K562 (cell line): ENCODE measurements at regions not wholly inside any gene's neighbourhood (a gene's known extent, or its start where the extent isn't known, plus 50 kb on each side); places are given as distances from the start of the nearest gene placed in this dataset.

Experiments used
- ATAC-seq: fragments of 200-7000 bp; cut with Tn5 transposase; 3 replicates; pipeline ENCODE4 v1.9.1; 2020; ENCODE audit warnings: moderate library complexity
- BruUV-seq: library from RNA; stranded (reverse); fragments of 400-500 nt; replicated peaks from 2 replicates; lab custom pipeline; 2021; lab: Mats Ljungman, UMichigan
- CTCF ChIA-PET: fragments of 300-600 bp; formaldehyde crosslinking; extraction: SDS; loops from one replicate; lab custom pipeline; 2021; ENCODE audit warnings: low intra/inter-chr PET ratio; lab: Yijun Ruan, JAX
- POLR2A ChIA-PET: fragments of 300-600, 350-650 bp; sonication (Branson Sonifier 250); formaldehyde crosslinking; extraction: SDS; loops from one replicate; lab custom pipeline; 2021; ENCODE audit warnings: antibody characterized with exemption, inconsistent platforms; lab: Yijun Ruan, JAX
- DNase-seq, 4 experiments: peaks; one replicate each; pipeline versions ENCODE4 v3.0.0 to v3.0.0-alpha.2; 2011 to 2018; ENCODE audit warnings: low spot score in 3 of 4, mixed read lengths in 3 of 4; ENCODE audit errors: extremely low read depth in 1 of 4
- FAIRE-seq: peaks from 2 replicates; lab custom pipeline; 2011; peaks lifted over from hg19 to GRCh38; lab: Jason Lieb, UNC
- H2AFZ ChIP-seq: 2 replicates; pipeline ENCODE4 v1.6.0; 2011; ENCODE audit warnings: low read depth, low read length, control low read depth, inconsistent platforms
- H3K27ac ChIP-seq: fragments of 200-600 bp; 3 replicates; pipeline ENCODE4 v1.8.0; 2011; ENCODE audit warnings: low read depth, mild to moderate bottlenecking, control low read depth, inconsistent platforms, low read length, moderate library complexity, mixed read lengths; ENCODE audit errors: extremely low read depth
- H3K27me3 ChIP-seq, 2 experiments: fragments of 300-600 bp in 1 of 2; 2 replicates in 1 of 2; 3 replicates in 1 of 2; pipeline versions ENCODE4 v1.6.0 to v1.8.0; 2011; ENCODE audit warnings: inconsistent platforms in 2 of 2, low read length in 2 of 2, mild to moderate bottlenecking in 1 of 2, mixed read lengths in 1 of 2, moderate library complexity in 1 of 2; ENCODE audit not compliant: control insufficient read depth in 2 of 2, insufficient read depth in 2 of 2
- H3K36me3 ChIP-seq: fragments of 300-600 bp; 3 replicates; pipeline ENCODE4 v1.8.0; 2011; ENCODE audit warnings: mild to moderate bottlenecking, low read length, inconsistent platforms; ENCODE audit not compliant: control insufficient read depth, insufficient read depth
- H3K4me1 ChIP-seq, 2 experiments: fragments of 200-600 bp in 1 of 2; replicated peaks in 1 of 2; 2 replicates in 1 of 2; 3 replicates in 1 of 2; pipeline versions ENCODE4 v1.5.1 to v1.8.0; 2011; ENCODE audit warnings: inconsistent platforms in 2 of 2, low read length in 2 of 2, mild to moderate bottlenecking in 1 of 2, mixed read lengths in 1 of 2, moderate library complexity in 1 of 2; ENCODE audit not compliant: control insufficient read depth in 2 of 2, insufficient read depth in 2 of 2
- H3K4me2 ChIP-seq: 2 replicates; pipeline ENCODE4 v1.6.1; 2011; ENCODE audit warnings: low read length, control low read depth, inconsistent platforms, mixed read lengths; ENCODE audit not compliant: insufficient read depth
- H3K4me3 ChIP-seq: fragments of 200-600 bp; sonication (generic), shearing (Covaris generic); 2 replicates; pipeline ENCODE4 v1.5.1; 2016; ENCODE audit warnings: control low read depth, inconsistent platforms
- H3K79me2 ChIP-seq: fragments of 200-600 bp; 3 replicates; pipeline ENCODE4 v1.8.0; 2011; ENCODE audit warnings: low read length, inconsistent platforms; ENCODE audit not compliant: control insufficient read depth, insufficient read depth
- H3K9ac ChIP-seq, 2 experiments: 2 replicates each; pipeline versions ENCODE4 v1.6.0 to v1.6.1; 2011; ENCODE audit warnings: low read depth in 2 of 2, low read length in 2 of 2, control low read depth in 1 of 2, inconsistent platforms in 1 of 2, mild to moderate bottlenecking in 1 of 2, mixed read lengths in 1 of 2; ENCODE audit not compliant: insufficient read depth in 1 of 2
- H3K9me1 ChIP-seq: one replicate; pipeline ENCODE4 v1.6.0; 2011; ENCODE audit warnings: inconsistent platforms, mild to moderate bottlenecking, low read length, moderate library complexity; ENCODE audit not compliant: control insufficient read depth, insufficient read depth
- H3K9me3 ChIP-seq: replicated peaks from 2 replicates; pipeline ENCODE4 v1.5.1; 2011; ENCODE audit warnings: low read depth, low read length, inconsistent platforms; ENCODE audit not compliant: control insufficient read depth, insufficient read depth
- H4K20me1 ChIP-seq: replicated peaks from 2 replicates; pipeline ENCODE4 v1.6.1; 2011; ENCODE audit warnings: low read length, inconsistent platforms, mixed read lengths; ENCODE audit not compliant: control insufficient read depth, insufficient read depth
- C11orf30 ChIP-seq: fragments of 450-650 bp; IDR thresholded peaks from 2 replicates; pipeline ENCODE4 v1.6.1; 2016; ENCODE audit warnings: low read depth, mild to moderate bottlenecking
- CBX5 ChIP-seq: IDR thresholded peaks from 2 replicates; pipeline ENCODE4 v1.6.1; 2014; ENCODE audit warnings: low read depth, borderline replicate concordance
- PHF21A ChIP-seq: fragments of 450-650 bp; IDR thresholded peaks from 2 replicates; pipeline ENCODE4 v1.6.1; 2017; ENCODE audit warnings: low read depth, borderline replicate concordance
- PHTF2 ChIP-seq: fragments of 250-450 bp; sonication (Bioruptor Pico); IDR thresholded peaks from 2 replicates; pipeline ENCODE4 v1.5.0; 2021; ENCODE audit warnings: mild to moderate bottlenecking
- RFX1 ChIP-seq: fragments of 450-650 bp; IDR thresholded peaks from 2 replicates; pipeline ENCODE4 v1.6.1; 2016; ENCODE audit warnings: mild to moderate bottlenecking, moderate library complexity
- TFAP4 ChIP-seq: sonication (generic); formaldehyde crosslinking; IDR thresholded peaks from 2 replicates; pipeline ENCODE4 v1.8.0; 2022; ENCODE audit warnings: missing genetic modification reagents, mild to moderate bottlenecking, moderate library complexity, borderline replicate concordance
- YY1 ChIP-seq, 3 experiments: IDR thresholded peaks; 2 replicates each; pipeline ENCODE4 v1.6.1; 2011; ENCODE audit warnings: low read length in 2 of 3, mild to moderate bottlenecking in 2 of 3, moderate library complexity in 2 of 3, borderline replicate concordance in 1 of 3, control low read depth in 1 of 3, low read depth in 1 of 3; ENCODE audit not compliant: insufficient read depth in 3 of 3, insufficient replicate concordance in 2 of 3, control insufficient read depth in 1 of 3, insufficient read length in 1 of 3; ENCODE audit errors: extremely low read depth in 1 of 3
- ZBED1 ChIP-seq: IDR thresholded peaks from 2 replicates; pipeline ENCODE4 v1.6.1; 2014
- ZFP1 ChIP-seq: fragments of 450-650 bp; formaldehyde crosslinking; IDR thresholded peaks from 2 replicates; pipeline ENCODE4 v1.4.0; 2020; ENCODE audit warnings: mild to moderate bottlenecking, mixed read lengths
- ZNF583 ChIP-seq: fragments of 250-450 bp; sonication (Bioruptor Pico); IDR thresholded peaks from 2 replicates; pipeline ENCODE4 v1.4.0; 2020
- ZNF699 ChIP-seq: fragments of 250-450 bp; sonication (Bioruptor Pico); IDR thresholded peaks from 2 replicates; pipeline ENCODE4 v1.8.0; 2021; ENCODE audit warnings: mild to moderate bottlenecking, moderate library complexity; ENCODE audit not compliant: insufficient replicate concordance
- WGBS: fragments of 100-300 bp; shearing (Covaris generic); methylation state at CpG from one replicate; pipeline ENCODE4 v1.1.6; 2016; ENCODE audit warnings: low coverage, mixed read lengths; ENCODE audit not compliant: insufficient coverage; ENCODE audit errors: missing lambda C conversion rate; 5-methylcytosine and 5-hydroxymethylcytosine counted together
- in situ Hi-C: fragments of 300-500 bp; cut with MboI; formaldehyde crosslinking; loops from 4 replicates; pipeline ENCODE4 v1.15.0; 2018; ENCODE audit warnings: inconsistent platforms, mixed read lengths
- intact Hi-C: fragments of 100-400 bp; cut with micrococcal nuclease; formaldehyde crosslinking; loops from 2 replicates; pipeline ENCODE4 v1.14.2; 2022

- peak; percentile 30 for TF ChIP-seq RFX1
- TF ChIP-seq TFAP4 (CRISPR knock-in tag) = no peak
- TF ChIP-seq CBX5 = no peak
- no peaks in the 10 kb centered on the region for H3K9me3 ChIP-seq
- POLR2A ChIA-PET = interaction anchor here (1.6 kb wide), 1 partner anchor 10 kb away, joined by 3 read pairs; no protein-coding TSS in a partner anchor
- in situ Hi-C loops = no loop called here
- H3K4me2 ChIP-seq = no peak overlapping the region
- ATAC-seq (no peak), FAIRE-seq (no peak), DNase-seq (no peak)
- no peak overlapping the region for H2AFZ ChIP-seq
- WGBS = 8% methylated on average over 7 of the region's 7 CpGs
- H3K9me1 ChIP-seq = no peaks in the 10 kb centered on the region
- no peaks in the 10 kb centered on the region for H3K79me2 ChIP-seq
- H3K36me3 ChIP-seq = no peaks in the 10 kb centered on the region
- H3K27ac ChIP-seq = no peak overlapping the region
- CTCF ChIA-PET = no interaction called here
- no peak overlapping the region for H3K4me3 ChIP-seq
- no TSS peak for BruUV-seq
- intact Hi-C loops = no loop called here
- H3K4me1 ChIP-seq = peaks cover 0 to 3% of the 10 kb centered on the region in 2 experiments; a peak in 2 of 5 replicates
- no peaks in the 10 kb centered on the region for H4K20me1 ChIP-seq
- no peak overlapping the region for H3K9ac ChIP-seq
- no peaks in the 10 kb centered on the region for H3K27me3 ChIP-seq
Measured at GRCh38 chr3:178072391-178073305, 463.6 kb upstream of the KCNMB2 start.

- Histone ChIP-seq H2AFZ (no peak overlapping the region), H3K36me3 (no peaks in the 10 kb centered on the region), H4K20me1 (no peaks in the 10 kb centered on the region), H3K4me1 (peaks cover 0 to 3% of the 10 kb centered on the region in 2 experiments; a peak in 2 of 5 replicates), H3K9me3 (no peaks in the 10 kb centered on the region), H3K9ac (no peak overlapping the region), H3K27me3 (no peaks in the 10 kb centered on the region), H3K79me2 (no peaks in the 10 kb centered on the region), H3K4me3 (no peak overlapping the region), H3K27ac (no peak overlapping the region), H3K4me2 (no peak overlapping the region)
- in situ Hi-C loops (no loop called here), intact Hi-C loops (no loop called here)
- POLR2A ChIA-PET = no interaction called here
- no TSS peak for BruUV-seq
- 10% methylated on average over 3 of the region's 3 CpGs for WGBS
- CTCF ChIA-PET = no interaction called here
- TF ChIP-seq PHF21A (no peak), ZFP1 (no peak), C11orf30 (no peak), ZNF699 (no peak), YY1 (IDR thresholded peaks at IDR 0.05; ENCODE audit: borderline replicate concordance in 1 of 3, control insufficient read depth in 1 of 3, extremely low read depth in 1 of 3, insufficient read depth in 3 of 3, insufficient read length in 1 of 3, insufficient replicate concordance in 2 of 3, low read depth in 1 of 3, low read length in 2 of 3) (no peak), ZNF583 (CRISPR knock-in tag) (no peak), ZBED1 (no peak), PHTF2 (CRISPR knock-in tag) (no peak)
- TF ChIP-seq, all 486 proteins: peak for 0
- ATAC-seq (no peak), FAIRE-seq (no peak), DNase-seq (no peak)
- H3K9me1 ChIP-seq = no peaks in the 10 kb centered on the region
Measured at GRCh38 chr3:178073366-178073765, 462.9 kb upstream of the KCNMB2 start.
